B cell (primary cell): ENCODE measurements at regions not wholly inside any gene's neighbourhood (a gene's known extent, or its start where the extent isn't known, plus 50 kb on each side); places are given as distances from the start of the nearest gene placed in this dataset.

Experiments
- ATAC-seq: fragments of 200-7000 bp; cut with Tn5 transposase; one replicate; pipeline ENCODE4 v1.10.0; 2021; ENCODE audit warnings: low read depth, mild to moderate bottlenecking, moderate number of reproducible peaks, moderate library complexity
- CTCF ChIA-PET: fragments of 350-600 bp; sonication (Branson Sonifier 250); formaldehyde crosslinking; loops from one replicate; lab custom pipeline; 2021; ENCODE audit warnings: antibody characterized with exemption, inconsistent platforms; lab: Charles Lee
- POLR2A ChIA-PET: fragments of 350-600 bp; sonication (Branson Sonifier 250); formaldehyde crosslinking; loops from one replicate; lab custom pipeline; 2021; ENCODE audit warnings: antibody characterized with exemption; lab: Charles Lee
- DNase-seq: peaks from one replicate; pipeline ENCODE4 v3.0.0; 2013
- H2AFZ ChIP-seq: 2 replicates; pipeline ENCODE4 v1.6.1; 2012; ENCODE audit warnings: mild to moderate bottlenecking, low read depth, low read length; ENCODE audit not compliant: insufficient read depth, poor library complexity, severe bottlenecking
- H3K27ac ChIP-seq, 2 donors: 1 replicate in 1 of 2; 2 replicates in 1 of 2; pipeline ENCODE4 v1.5.1; 2012 to 2013; ENCODE audit warnings: low read length in 2 of 2, mild to moderate bottlenecking in 2 of 2, moderate library complexity in 1 of 2
- H3K27me3 ChIP-seq, 4 experiments: fragments of 200-600 bp in 1 of 4; sonication (generic) in 1 of 4; replicated peaks in 1 of 4; 1 replicate in 2 of 4; 2 replicates in 2 of 4; pipeline versions ENCODE4 v1.6.1 to v1.7.0; 2013 to 2016; ENCODE audit warnings: low read length in 3 of 4, mild to moderate bottlenecking in 2 of 4, mixed read lengths in 1 of 4, moderate library complexity in 1 of 4; ENCODE audit not compliant: insufficient read depth in 4 of 4, control insufficient read depth in 3 of 4; ENCODE audit errors: control extremely low read depth in 1 of 4
- H3K36me3 ChIP-seq, 2 experiments: replicated peaks in 1 of 2; 1 replicate in 1 of 2; 2 replicates in 1 of 2; pipeline versions ENCODE4 v1.6.1 to v1.7.1; 2013; ENCODE audit warnings: low read length in 1 of 2; ENCODE audit not compliant: insufficient read depth in 2 of 2, control insufficient read depth in 1 of 2; ENCODE audit errors: control extremely low read depth in 1 of 2, extremely low read depth in 1 of 2
- H3K4me1 ChIP-seq, 2 donors: fragments of 200-600 bp in 1 of 2; sonication (generic) in 1 of 2; 1 replicate in 1 of 2; 2 replicates in 1 of 2; pipeline versions ENCODE4 v1.5.1 to v1.6.1; 2013 to 2017; ENCODE audit warnings: low read length in 2 of 2; ENCODE audit not compliant: control insufficient read depth in 2 of 2, insufficient read depth in 2 of 2
- H3K4me2 ChIP-seq: replicated peaks from 2 replicates; pipeline ENCODE3; 2012; ENCODE audit warnings: mild to moderate bottlenecking, low read depth, low read length; ENCODE audit not compliant: poor library complexity, severe bottlenecking
- H3K4me3 ChIP-seq, 5 experiments: fragments of 200-600 bp in 1 of 5; sonication (generic) in 1 of 5; 1 replicate in 3 of 5; 2 replicates in 2 of 5; pipeline versions ENCODE4 v1.5.1 to v1.7.0; 2011 to 2016; ENCODE audit warnings: low read length in 4 of 5, mild to moderate bottlenecking in 4 of 5, low read depth in 2 of 5, control low read depth in 1 of 5, moderate library complexity in 1 of 5; ENCODE audit not compliant: insufficient read depth in 1 of 5; ENCODE audit errors: control extremely low read depth in 1 of 5, extremely low read depth in 1 of 5
- H3K79me2 ChIP-seq: fragments of 200-600 bp; sonication (generic); one replicate; pipeline ENCODE4 v1.6.0; 2016; ENCODE audit warnings: low read length; ENCODE audit not compliant: control insufficient read depth, insufficient read depth
- H3K9ac ChIP-seq: fragments of 200-600 bp; sonication (generic); 2 replicates; pipeline ENCODE4 v1.6.1; 2017; ENCODE audit warnings: mild to moderate bottlenecking, low read length, moderate library complexity
- H3K9me3 ChIP-seq, 3 donors: one replicate each; pipeline versions ENCODE4 v1.6.1 to v1.7.1; 2013; ENCODE audit warnings: low read length in 2 of 3; ENCODE audit not compliant: control insufficient read depth in 2 of 3, insufficient read depth in 1 of 3; ENCODE audit errors: control extremely low read depth in 1 of 3
- H4K20me1 ChIP-seq: 2 replicates; pipeline ENCODE4 v1.6.0; 2012; ENCODE audit warnings: mild to moderate bottlenecking, low read length; ENCODE audit not compliant: insufficient read depth, control insufficient read depth, poor library complexity, severe bottlenecking
- H3K27ac Mint-ChIP-seq: one replicate; pipeline ENCODE4 v1.8.0; 2021; ENCODE audit warnings: mixed read lengths
- H3K27me3 Mint-ChIP-seq: one replicate; pipeline ENCODE4 v1.8.0; 2021; ENCODE audit warnings: mixed read lengths
- H3K4me1 Mint-ChIP-seq: one replicate; pipeline ENCODE4 v1.8.0; 2021; ENCODE audit warnings: mixed read lengths
- H3K4me3 Mint-ChIP-seq: one replicate; pipeline ENCODE4 v1.8.0; 2021; ENCODE audit warnings: mixed read lengths
- H3K9me3 Mint-ChIP-seq: one replicate; pipeline ENCODE4 v1.8.0; 2022; ENCODE audit warnings: mixed read lengths; ENCODE audit not compliant: insufficient read depth
- EZH2 ChIP-seq: IDR thresholded peaks from 2 replicates; pipeline ENCODE4 v1.6.1; 2012; ENCODE audit warnings: borderline replicate concordance, low read depth, mild to moderate bottlenecking, moderate library complexity, low read length; ENCODE audit not compliant: insufficient read depth, poor library complexity, severe bottlenecking
- WGBS: methylation state at CpG from one replicate; pipeline ENCODE4 v1.1.5; 2013; ENCODE audit warnings: missing lambda C conversion rate; ENCODE audit not compliant: insufficient coverage; 5-methylcytosine and 5-hydroxymethylcytosine counted together
- intact Hi-C: fragments of 100-400 bp; cut with micrococcal nuclease; formaldehyde crosslinking; loops from one replicate; pipeline ENCODE4 v1.10.0; 2022
- TF ChIP-seq, protein P1 (sequence below): fragments of 200-600 bp; IDR thresholded peaks from one replicate; pipeline ENCODE4 v1.8.0; 2022; ENCODE audit warnings: antibody characterized with exemption, mild to moderate bottlenecking

GRCh38 chr11:88017666-88018065, 157.6 kb downstream of the RAB38 start:
- H3K4me3 Mint-ChIP-seq: no peak overlapping the region
- Histone ChIP-seq H3K4me2 (no peak overlapping the region), H3K9me3 (no peaks in the 10 kb centered on the region), H4K20me1 (no peaks in the 10 kb centered on the region), H3K4me1 (no peaks in the 10 kb centered on the region), H3K79me2 (no peaks in the 10 kb centered on the region), H3K36me3 (no peaks in the 10 kb centered on the region), H2AFZ (no peak overlapping the region), H3K9ac (no peak overlapping the region), H3K27ac (no peak overlapping the region), H3K27me3 (peaks cover 0 to 3% (median 0%) of the 10 kb centered on the region in 4 experiments), H3K4me3 (no peak overlapping the region)
- ChIA-PET CTCF (interaction anchor here (1.7 to 5.9 kb wide), 6 partner anchors 9 to 665 kb away, joined by 3 to 62 read pairs (median 25); no protein-coding TSS in a partner anchor), POLR2A (no interaction called here)
- H3K9me3 Mint-ChIP-seq: no peaks in the 10 kb centered on the region
- H3K27me3 Mint-ChIP-seq: peaks cover 3% of the 10 kb centered on the region
- intact Hi-C loops: no loop called here
- no peaks in the 10 kb centered on the region for H3K4me1 Mint-ChIP-seq
- no peak overlapping the region for H3K27ac Mint-ChIP-seq
- 47% methylated on average over 3 of the region's 4 CpGs for WGBS
- no peak for ATAC-seq
- no peak for TF ChIP-seq EZH2
- TF ChIP-seq, protein P1, sequence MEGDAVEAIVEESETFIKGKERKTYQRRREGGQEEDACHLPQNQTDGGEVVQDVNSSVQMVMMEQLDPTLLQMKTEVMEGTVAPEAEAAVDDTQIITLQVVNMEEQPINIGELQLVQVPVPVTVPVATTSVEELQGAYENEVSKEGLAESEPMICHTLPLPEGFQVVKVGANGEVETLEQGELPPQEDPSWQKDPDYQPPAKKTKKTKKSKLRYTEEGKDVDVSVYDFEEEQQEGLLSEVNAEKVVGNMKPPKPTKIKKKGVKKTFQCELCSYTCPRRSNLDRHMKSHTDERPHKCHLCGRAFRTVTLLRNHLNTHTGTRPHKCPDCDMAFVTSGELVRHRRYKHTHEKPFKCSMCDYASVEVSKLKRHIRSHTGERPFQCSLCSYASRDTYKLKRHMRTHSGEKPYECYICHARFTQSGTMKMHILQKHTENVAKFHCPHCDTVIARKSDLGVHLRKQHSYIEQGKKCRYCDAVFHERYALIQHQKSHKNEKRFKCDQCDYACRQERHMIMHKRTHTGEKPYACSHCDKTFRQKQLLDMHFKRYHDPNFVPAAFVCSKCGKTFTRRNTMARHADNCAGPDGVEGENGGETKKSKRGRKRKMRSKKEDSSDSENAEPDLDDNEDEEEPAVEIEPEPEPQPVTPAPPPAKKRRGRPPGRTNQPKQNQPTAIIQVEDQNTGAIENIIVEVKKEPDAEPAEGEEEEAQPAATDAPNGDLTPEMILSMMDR: no peak
- no peak for DNase-seq

- 44% methylated on average over 1 of the region's 3 CpGs for WGBS
- Histone ChIP-seq H3K27me3 (peaks cover 0 to 3% (median 0%) of the 10 kb centered on the region in 4 experiments), H3K27ac (no peak overlapping the region), H3K4me1 (no peaks in the 10 kb centered on the region), H3K4me3 (no peak overlapping the region), H3K9ac (no peak overlapping the region), H2AFZ (no peak overlapping the region), H3K79me2 (no peaks in the 10 kb centered on the region), H3K36me3 (no peaks in the 10 kb centered on the region), H3K4me2 (no peak overlapping the region), H3K9me3 (no peaks in the 10 kb centered on the region), H4K20me1 (no peaks in the 10 kb centered on the region)
- DNase-seq (peak; percentile 60), ATAC-seq (peak; percentile 43)
- POLR2A ChIA-PET: no interaction called here
- Mint-ChIP-seq H3K4me1 (no peaks in the 10 kb centered on the region), H3K27me3 (peaks cover 3% of the 10 kb centered on the region), H3K4me3 (no peak overlapping the region), H3K27ac (no peak overlapping the region), H3K9me3 (no peaks in the 10 kb centered on the region)
- CTCF ChIA-PET: interaction anchor here (0.7 to 5.9 kb wide), 15 partner anchors 9 to 664 kb away, joined by 3 to 62 read pairs (median 5); no protein-coding TSS in a partner anchor
- TF ChIP-seq, protein P1: peak; percentile 79
- no peak for TF ChIP-seq EZH2
- intact Hi-C loops: loop anchor here (1.0 kb wide), 2 partner anchors 528 to 536 kb away; no protein-coding TSS in a partner anchor
Observed at GRCh38 chr11:88016392-88017170, 158.7 kb downstream of the RAB38 start.
